ENCODE measurements at regions not wholly inside any gene's neighbourhood (a gene's known extent, or its start where the extent isn't known, plus 50 kb on each side); places are given as distances from the start of the nearest gene placed in this dataset.

- no peaks in the 10 kb centered on the region for H3K4me1 ChIP-seq
- intact Hi-C loops (cut with DNase I) = no loop called here
- no peak overlapping the region for H3K4me3 ChIP-seq
- H3K9me3 ChIP-seq = no peaks in the 10 kb centered on the region
- H3K27me3 ChIP-seq = no peaks in the 10 kb centered on the region
- H3K36me3 ChIP-seq = no peaks in the 10 kb centered on the region
- DNase-seq (ENCODE audit: low spot score in 2 of 2) = no peak
- no peak for TF ChIP-seq CTCF (IDR thresholded peaks at IDR 0.05)
- H3K27ac ChIP-seq = no peak overlapping the region
Measured at GRCh38 chrX:96569034-96569433, 115.6 kb upstream of the DIAPH2 start.

GRCh38 chrX:96575011-96575410, 109.6 kb upstream of the DIAPH2 start:
- no peaks in the 10 kb centered on the region for H3K4me1 ChIP-seq
- no peaks in the 10 kb centered on the region for H3K36me3 ChIP-seq
- no peak for DNase-seq (ENCODE audit: low spot score in 2 of 2)
- H3K27ac ChIP-seq = no peak overlapping the region
- H3K27me3 ChIP-seq = no peaks in the 10 kb centered on the region
- no peak for TF ChIP-seq CTCF (IDR thresholded peaks at IDR 0.05)
- H3K9me3 ChIP-seq = no peaks in the 10 kb centered on the region
- intact Hi-C loops (cut with DNase I) = no loop called here
- H3K4me3 ChIP-seq = no peak overlapping the region

- Histone ChIP-seq H3K9me3 (no peaks in the 10 kb centered on the region), H3K4me1 (no peaks in the 10 kb centered on the region), H3K27ac (no peak overlapping the region), H3K27me3 (no peaks in the 10 kb centered on the region), H3K4me3 (no peak overlapping the region), H3K36me3 (no peaks in the 10 kb centered on the region)
- no peak for TF ChIP-seq CTCF (IDR thresholded peaks at IDR 0.05)
- DNase-seq (ENCODE audit: low spot score in 2 of 2) = no peak
- intact Hi-C loops (cut with DNase I) = no loop called here
Measured at GRCh38 chrX:96576368-96576767, 108.3 kb upstream of the DIAPH2 start.

GRCh38 chrX:96578781-96579180, 105.9 kb upstream of the DIAPH2 start:
- DNase-seq (ENCODE audit: low spot score in 2 of 2) = no peak
- H3K36me3 ChIP-seq = no peaks in the 10 kb centered on the region
- no peaks in the 10 kb centered on the region for H3K9me3 ChIP-seq
- no peak for TF ChIP-seq CTCF (IDR thresholded peaks at IDR 0.05)
- no peaks in the 10 kb centered on the region for H3K27me3 ChIP-seq
- intact Hi-C loops (cut with DNase I) = no loop called here
- H3K27ac ChIP-seq = no peak overlapping the region
- no peak overlapping the region for H3K4me3 ChIP-seq
- H3K4me1 ChIP-seq = no peaks in the 10 kb centered on the region

GRCh38 chrX:96579252-96579651, 105.4 kb upstream of the DIAPH2 start:
- no peak overlapping the region for H3K27ac ChIP-seq
- no peaks in the 10 kb centered on the region for H3K27me3 ChIP-seq
- H3K4me3 ChIP-seq = no peak overlapping the region
- DNase-seq (ENCODE audit: low spot score in 2 of 2) = no peak
- H3K4me1 ChIP-seq = no peaks in the 10 kb centered on the region
- H3K9me3 ChIP-seq = no peaks in the 10 kb centered on the region
- intact Hi-C loops (cut with DNase I) = no loop called here
- TF ChIP-seq CTCF (IDR thresholded peaks at IDR 0.05) = no peak
- no peaks in the 10 kb centered on the region for H3K36me3 ChIP-seq

- intact Hi-C loops (cut with DNase I) = no loop called here
- Histone ChIP-seq H3K9me3 (no peaks in the 10 kb centered on the region), H3K27ac (no peak overlapping the region), H3K27me3 (no peaks in the 10 kb centered on the region), H3K4me1 (no peaks in the 10 kb centered on the region), H3K4me3 (no peak overlapping the region), H3K36me3 (no peaks in the 10 kb centered on the region)
- DNase-seq (ENCODE audit: low spot score in 2 of 2) = no peak
- TF ChIP-seq CTCF (IDR thresholded peaks at IDR 0.05) = no peak
Measured at GRCh38 chrX:96590403-96590802, 94.2 kb upstream of the DIAPH2 start.
